22Rv1 (cell line): ENCODE measurements at regions not wholly inside any gene's neighbourhood (a gene's known extent, or its start where the extent isn't known, plus 50 kb on each side); places are given as distances from the start of the nearest gene placed in this dataset.

ENCODE experiments used
- H3K27ac ChIP-seq: fragments of 450-650 bp; 2 replicates; pipeline ENCODE4 v1.5.1; 2017
- ZFX ChIP-seq: fragments of 450-650 bp; IDR thresholded peaks from 2 replicates; pipeline ENCODE4 v1.6.1; 2017; ENCODE audit warnings: antibody characterized with exemption, borderline replicate concordance
- TF ChIP-seq, protein P1 (sequence below): fragments of 450-650 bp; IDR thresholded peaks from 2 replicates; pipeline ENCODE4 v1.5.1; 2017; ENCODE audit warnings: mild to moderate bottlenecking

DNA sequence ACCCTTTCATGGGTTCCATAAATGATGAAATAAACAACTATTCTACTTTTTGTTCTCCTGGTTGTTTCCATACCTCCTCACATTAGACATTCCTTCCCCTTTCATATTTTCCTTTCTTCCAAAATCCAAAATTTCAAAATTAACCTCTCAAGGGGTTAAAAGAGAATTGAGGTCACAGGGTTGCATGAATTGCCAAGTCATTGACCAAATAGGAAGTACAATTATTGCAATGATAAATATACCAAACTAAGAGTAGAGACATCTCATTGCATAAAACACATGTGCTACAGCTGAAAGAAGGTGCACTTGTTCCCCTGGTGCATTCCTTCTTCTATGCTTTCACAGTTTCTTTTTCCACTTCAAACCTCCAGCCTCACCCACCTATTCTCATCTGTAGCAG lies 136.1 kb downstream of the KCTD12 start:
- H3K27ac ChIP-seq: no peak overlapping the region
- TF ChIP-seq, protein P1, sequence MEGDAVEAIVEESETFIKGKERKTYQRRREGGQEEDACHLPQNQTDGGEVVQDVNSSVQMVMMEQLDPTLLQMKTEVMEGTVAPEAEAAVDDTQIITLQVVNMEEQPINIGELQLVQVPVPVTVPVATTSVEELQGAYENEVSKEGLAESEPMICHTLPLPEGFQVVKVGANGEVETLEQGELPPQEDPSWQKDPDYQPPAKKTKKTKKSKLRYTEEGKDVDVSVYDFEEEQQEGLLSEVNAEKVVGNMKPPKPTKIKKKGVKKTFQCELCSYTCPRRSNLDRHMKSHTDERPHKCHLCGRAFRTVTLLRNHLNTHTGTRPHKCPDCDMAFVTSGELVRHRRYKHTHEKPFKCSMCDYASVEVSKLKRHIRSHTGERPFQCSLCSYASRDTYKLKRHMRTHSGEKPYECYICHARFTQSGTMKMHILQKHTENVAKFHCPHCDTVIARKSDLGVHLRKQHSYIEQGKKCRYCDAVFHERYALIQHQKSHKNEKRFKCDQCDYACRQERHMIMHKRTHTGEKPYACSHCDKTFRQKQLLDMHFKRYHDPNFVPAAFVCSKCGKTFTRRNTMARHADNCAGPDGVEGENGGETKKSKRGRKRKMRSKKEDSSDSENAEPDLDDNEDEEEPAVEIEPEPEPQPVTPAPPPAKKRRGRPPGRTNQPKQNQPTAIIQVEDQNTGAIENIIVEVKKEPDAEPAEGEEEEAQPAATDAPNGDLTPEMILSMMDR: no peak
- TF ChIP-seq ZFX: no peak

DNA sequence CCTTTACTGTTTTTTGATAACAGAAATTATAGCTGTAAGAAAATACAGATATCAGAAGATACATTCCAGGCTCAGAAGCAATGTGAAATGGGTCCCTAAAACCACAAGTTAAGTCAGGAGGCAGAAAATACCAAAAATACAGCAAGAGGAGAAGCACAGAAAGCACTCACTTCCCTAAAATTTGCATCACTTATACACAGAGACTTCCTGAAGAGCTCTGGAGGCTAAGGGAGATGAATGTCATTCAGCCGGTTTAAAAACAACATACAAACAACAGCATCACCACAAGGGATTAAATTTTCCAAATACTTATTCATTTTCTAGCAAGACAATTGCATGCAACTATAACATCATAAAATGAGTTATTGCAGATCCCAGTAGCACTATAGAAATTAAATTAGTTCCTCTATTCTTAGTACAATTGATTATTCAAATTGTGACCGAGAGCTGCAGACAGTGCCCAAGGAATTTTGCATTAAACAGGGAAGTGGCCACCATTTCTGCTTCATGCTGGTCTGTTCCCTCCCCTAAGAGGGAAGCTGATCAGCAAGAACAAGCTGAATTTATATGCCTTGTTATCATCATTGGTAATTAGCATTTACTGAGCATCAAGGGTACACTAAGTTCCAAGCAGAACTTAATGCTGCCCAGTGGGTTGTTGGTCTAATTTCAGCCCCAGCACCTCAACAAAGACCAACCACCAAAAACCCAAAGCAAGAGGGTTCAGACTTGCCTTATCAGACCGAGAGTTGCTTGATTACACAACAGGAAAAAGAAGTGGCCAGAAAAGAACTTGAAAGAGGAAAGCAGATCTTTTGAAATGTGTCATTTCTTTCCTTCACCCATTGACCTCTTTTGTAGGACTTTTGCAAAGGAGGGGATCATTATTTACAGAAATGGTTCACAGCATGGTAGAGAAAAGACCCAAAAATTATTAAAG lies 140.7 kb downstream of the KCTD12 start:
- H3K27ac ChIP-seq: no peak overlapping the region
- TF ChIP-seq ZFX: no peak
- TF ChIP-seq, protein P1: no peak

DNA sequence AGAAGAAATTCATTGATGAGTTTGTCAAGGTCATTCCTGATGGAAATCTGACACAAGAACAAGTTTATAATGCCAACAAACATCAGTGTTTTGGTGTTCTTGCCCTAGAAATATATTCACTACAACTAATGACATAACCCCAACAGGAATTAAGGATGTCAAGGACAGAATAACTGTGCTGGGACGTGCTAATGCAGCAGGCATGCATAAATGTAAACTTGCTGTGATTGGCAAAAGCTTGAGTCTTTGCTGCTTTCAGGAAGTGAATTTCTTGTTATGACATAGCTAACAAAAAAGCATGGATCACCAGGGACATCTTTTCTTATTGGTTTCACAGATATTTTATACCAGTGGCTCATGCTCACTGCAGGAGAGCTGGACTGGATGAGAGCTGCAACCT lies 144.6 kb downstream of the KCTD12 start:
- H3K27ac ChIP-seq: no peak overlapping the region
- TF ChIP-seq, protein P1: no peak
- TF ChIP-seq ZFX: no peak

DNA sequence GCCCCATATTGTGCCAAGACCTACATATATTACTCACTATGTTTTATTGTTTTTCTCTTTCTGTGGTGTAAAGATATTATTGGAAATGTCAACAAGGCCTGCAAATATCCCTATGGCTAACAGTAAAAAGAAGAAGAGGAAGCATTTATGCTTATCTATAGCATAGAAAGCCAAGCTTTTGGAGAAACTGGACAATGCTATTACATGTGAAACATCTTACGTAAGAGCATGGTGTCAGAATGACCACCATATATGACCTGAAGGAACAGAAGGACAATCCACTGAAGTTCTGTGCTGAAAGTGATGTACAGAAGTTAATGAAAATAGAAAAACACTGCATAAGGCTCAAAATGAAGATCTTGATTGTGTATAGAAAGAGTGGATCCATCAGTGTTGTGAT lies 145.2 kb downstream of the KCTD12 start:
- no peak overlapping the region for H3K27ac ChIP-seq
- TF ChIP-seq ZFX: no peak
- TF ChIP-seq, protein P1: no peak

DNA sequence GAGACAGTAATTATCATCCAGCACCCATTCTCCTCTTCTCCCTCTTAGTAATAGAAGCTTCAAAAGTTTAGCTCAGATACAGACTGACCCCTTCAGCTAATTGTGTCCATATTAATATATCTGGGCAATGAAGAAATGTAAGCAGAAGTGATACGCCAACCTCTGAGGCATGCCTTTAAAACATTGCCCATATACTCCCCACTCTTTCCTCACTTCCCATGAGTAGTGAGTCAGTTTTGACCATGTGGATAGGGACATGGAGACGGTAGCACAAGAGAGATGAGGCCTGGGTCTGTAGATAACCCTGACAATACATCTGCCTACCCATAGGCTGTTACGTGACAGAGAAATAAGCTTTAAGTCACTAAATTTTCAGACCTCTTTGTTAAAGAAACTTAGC lies 147.6 kb downstream of the KCTD12 start:
- no peak overlapping the region for H3K27ac ChIP-seq
- TF ChIP-seq ZFX: no peak
- TF ChIP-seq, protein P1: no peak

DNA sequence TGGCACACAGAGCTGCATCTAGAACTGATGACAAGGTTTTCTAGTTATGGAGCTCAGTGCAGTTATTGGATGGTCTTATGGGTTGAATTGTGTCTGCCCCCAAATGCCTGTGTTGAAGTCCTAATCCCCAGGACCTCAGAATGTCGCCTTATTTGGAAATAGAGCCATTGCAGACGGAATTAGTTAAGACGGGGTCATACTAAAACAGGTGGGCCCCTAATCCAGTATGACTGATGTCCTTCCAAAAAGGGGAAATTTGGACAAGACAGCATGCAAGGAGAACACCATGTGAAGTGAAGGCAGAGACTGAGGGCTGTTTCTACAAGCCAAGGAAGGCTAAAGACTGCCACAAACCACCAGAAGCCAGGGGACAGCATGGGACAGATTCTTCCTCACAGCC lies 148.7 kb downstream of the KCTD12 start:
- TF ChIP-seq, protein P1: no peak
- no peak for TF ChIP-seq ZFX
- no peak overlapping the region for H3K27ac ChIP-seq

GRCh38 chr13:76735641-76736040 lies 150.6 kb downstream of the KCTD12 start:
- H3K27ac ChIP-seq: no peak overlapping the region
- TF ChIP-seq, protein P1: no peak
- TF ChIP-seq ZFX: no peak
